Kidney capillary endothelial cell (primary cell): ENCODE measurements at regions not wholly inside any gene's neighbourhood (a gene's known extent, or its start where the extent isn't known, plus 50 kb on each side); places are given as distances from the start of the nearest gene placed in this dataset.
"Not testable (repeated sequence)": the region's sequence is repeated elsewhere in the genome, so short reads cannot be mapped to it uniquely, and the experiment has no call there.

Experiments
- DNase-seq: peaks from one replicate; pipeline ENCODE4 v3.0.0-alpha.2; 2018; ENCODE audit warnings: low spot score

GRCh38 chr6:47180633-47181032 is 129.1 kb downstream of the TNFRSF21 start:
- DNase-seq = no peak

- no peak for DNase-seq
Observed at GRCh38 chr6:47179286-47179685, 130.4 kb downstream of the TNFRSF21 start.

- DNase-seq = no peak
Observed at GRCh38 chr6:47175656-47176055, 133.5 kb upstream of the ADGRF1 start.

- no peak for DNase-seq
Observed at GRCh38 chr6:47174502-47175023, 132.4 kb upstream of the ADGRF1 start.

GRCh38 chr6:47174063-47174462 is 131.9 kb upstream of the ADGRF1 start:
- not testable (repeated sequence) for DNase-seq

- DNase-seq = not testable (repeated sequence)
Observed at GRCh38 chr6:47173145-47173544, 131.0 kb upstream of the ADGRF1 start.

GRCh38 chr6:47170617-47170947 is 128.4 kb upstream of the ADGRF1 start:
- no peak for DNase-seq

- DNase-seq = no peak
Observed at GRCh38 chr6:47169785-47170616, 127.9 kb upstream of the ADGRF1 start.

- no peak for DNase-seq
Observed at GRCh38 chr6:47168180-47168579, 126.0 kb upstream of the ADGRF1 start.

- no peak for DNase-seq
Observed at GRCh38 chr6:47165918-47166317, 123.8 kb upstream of the ADGRF1 start.

GRCh38 chr6:47164877-47165276 is 122.7 kb upstream of the ADGRF1 start:
- no peak for DNase-seq

- no peak for DNase-seq
Observed at GRCh38 chr6:47163536-47163935, 121.4 kb upstream of the ADGRF1 start.

- DNase-seq = no peak
Observed at GRCh38 chr6:47162793-47163192, 120.7 kb upstream of the ADGRF1 start.

GRCh38 chr6:47162231-47162630 is 120.1 kb upstream of the ADGRF1 start:
- DNase-seq = no peak

GRCh38 chr6:47161176-47161687 is 119.1 kb upstream of the ADGRF1 start:
- DNase-seq = no peak

GRCh38 chr6:47160702-47161101 is 118.6 kb upstream of the ADGRF1 start:
- no peak for DNase-seq

- DNase-seq = no peak
Observed at GRCh38 chr6:47159763-47160162, 117.6 kb upstream of the ADGRF1 start.

- DNase-seq = no peak
Observed at GRCh38 chr6:47157653-47158219, 115.6 kb upstream of the ADGRF1 start.

GRCh38 chr6:47157063-47157462 is 114.9 kb upstream of the ADGRF1 start:
- no peak for DNase-seq

- DNase-seq = no peak
Observed at GRCh38 chr6:47156196-47156595, 114.1 kb upstream of the ADGRF1 start.

GRCh38 chr6:47153404-47153755 is 111.2 kb upstream of the ADGRF1 start:
- DNase-seq = no peak

- DNase-seq = peak; percentile 21
Observed at GRCh38 chr6:47152666-47153403, 110.7 kb upstream of the ADGRF1 start.
